SK-N-SH treated with all-trans-retinoic acid at 6 μM for 48 hours (cell line): ENCODE measurements at regions not wholly inside any gene's neighbourhood (a gene's known extent, or its start where the extent isn't known, plus 50 kb on each side); places are given as distances from the start of the nearest gene placed in this dataset.

Experiments used
- ATAC-seq: fragments of 200-7000 bp; cut with Tn5 transposase; 3 replicates; pipeline ENCODE4 v1.9.1; 2020; ENCODE audit warnings: mild to moderate bottlenecking, moderate library complexity
- ARNTL ChIP-seq: fragments of 450-650 bp; formaldehyde crosslinking; IDR thresholded peaks from 2 replicates; pipeline ENCODE4 v1.5.0; 2020; ENCODE audit warnings: low read depth, mild to moderate bottlenecking, moderate library complexity, borderline replicate concordance
- BACH2 ChIP-seq: fragments of 250-450 bp; sonication (Bioruptor Pico); IDR thresholded peaks from 2 replicates; pipeline ENCODE4 v1.9.0; 2021; ENCODE audit warnings: mild to moderate bottlenecking, borderline replicate concordance
- CREB5 ChIP-seq: fragments of 250-450 bp; sonication (Bioruptor Pico); IDR thresholded peaks from 2 replicates; pipeline ENCODE4 v1.5.1; 2020; ENCODE audit warnings: low read depth, mild to moderate bottlenecking, moderate library complexity
- CSDC2 ChIP-seq: fragments of 250-450 bp; sonication (Bioruptor Pico); IDR thresholded peaks from 2 replicates; pipeline ENCODE4 v1.5.0; 2020; ENCODE audit warnings: mild to moderate bottlenecking, moderate library complexity
- ESRRG ChIP-seq: fragments of 250-450 bp; sonication (Bioruptor Pico); IDR thresholded peaks from 2 replicates; pipeline ENCODE4 v1.6.1; 2021; ENCODE audit warnings: mild to moderate bottlenecking
- ISL1 ChIP-seq: fragments of 250-450 bp; sonication (Bioruptor Pico); IDR thresholded peaks from 2 replicates; pipeline ENCODE4 v2.1.2; 2022; ENCODE audit warnings: mild to moderate bottlenecking, moderate library complexity
- OSR1 ChIP-seq: fragments of 250-450 bp; sonication (Bioruptor Pico); IDR thresholded peaks from 2 replicates; pipeline ENCODE4 v1.8.0; 2022; ENCODE audit warnings: moderate library complexity, mild to moderate bottlenecking, inconsistent platforms
- PATZ1 ChIP-seq: fragments of 250-450 bp; sonication (Bioruptor Pico); IDR thresholded peaks from 2 replicates; pipeline ENCODE4 v1.8.0; 2020; ENCODE audit warnings: mild to moderate bottlenecking, moderate library complexity, borderline replicate concordance
- PPARA ChIP-seq: fragments of 250-450 bp; sonication (Bioruptor Pico); IDR thresholded peaks from 2 replicates; pipeline ENCODE4 v1.5.0; 2020; ENCODE audit warnings: mild to moderate bottlenecking, borderline replicate concordance
- RARB ChIP-seq: fragments of 250-450 bp; sonication (Bioruptor Pico); IDR thresholded peaks from 2 replicates; pipeline ENCODE4 v1.8.0; 2021; ENCODE audit warnings: mild to moderate bottlenecking, moderate library complexity
- SNAI2 ChIP-seq: fragments of 250-450 bp; sonication (Bioruptor Pico); IDR thresholded peaks from 2 replicates; pipeline ENCODE4 v1.5.0; 2020; ENCODE audit warnings: mild to moderate bottlenecking, moderate library complexity
- TCF4 ChIP-seq: fragments of 250-450 bp; sonication (Bioruptor Pico); IDR thresholded peaks from 2 replicates; pipeline ENCODE4 v1.8.0; 2021; ENCODE audit warnings: mild to moderate bottlenecking, moderate library complexity, borderline replicate concordance
- TOX ChIP-seq: fragments of 250-450 bp; sonication (Bioruptor Pico); IDR thresholded peaks from 2 replicates; pipeline ENCODE4 v1.8.0; 2021; ENCODE audit warnings: mild to moderate bottlenecking, moderate library complexity, borderline replicate concordance
- ZC3H10 ChIP-seq: fragments of 250-450 bp; sonication (Bioruptor Pico); IDR thresholded peaks from 2 replicates; pipeline ENCODE4 v1.5.1; 2021; ENCODE audit warnings: mild to moderate bottlenecking, moderate library complexity
- ZFP3 ChIP-seq: fragments of 250-450 bp; sonication (Bioruptor Pico); IDR thresholded peaks from 2 replicates; pipeline ENCODE4 v1.5.0; 2020; ENCODE audit warnings: mild to moderate bottlenecking, moderate library complexity
- ZFP30 ChIP-seq: fragments of 450-650 bp; formaldehyde crosslinking; IDR thresholded peaks from 2 replicates; pipeline ENCODE4 v1.5.0; 2022; ENCODE audit warnings: mild to moderate bottlenecking, moderate library complexity
- ZNF70 ChIP-seq: fragments of 450-650 bp; formaldehyde crosslinking; IDR thresholded peaks from 2 replicates; pipeline ENCODE4 v1.5.0; 2020; ENCODE audit warnings: mild to moderate bottlenecking, moderate library complexity
- ZNF8 ChIP-seq: fragments of 450-650 bp; formaldehyde crosslinking; IDR thresholded peaks from 2 replicates; pipeline ENCODE4 v1.5.0; 2020; ENCODE audit warnings: mild to moderate bottlenecking, moderate library complexity
- TF ChIP-seq, protein P1 (sequence below): fragments of 250-450 bp; sonication (Bioruptor Pico); IDR thresholded peaks from 2 replicates; pipeline ENCODE4 v1.8.0; 2021; ENCODE audit warnings: low read depth, mild to moderate bottlenecking, moderate library complexity, borderline replicate concordance
- TF ChIP-seq, protein P2 (sequence below): fragments of 250-450 bp; sonication (Bioruptor Pico); IDR thresholded peaks from 2 replicates; pipeline ENCODE4 v1.5.1; 2021; ENCODE audit warnings: mild to moderate bottlenecking, moderate library complexity
- TF ChIP-seq, protein P3 (sequence below): fragments of 250-450 bp; sonication (Bioruptor Pico); IDR thresholded peaks from 2 replicates; pipeline ENCODE4 v1.5.0; 2020; ENCODE audit warnings: mild to moderate bottlenecking, moderate library complexity

GRCh38 chr18:40371673-40372072 lies 1583.4 kb upstream of the PIK3C3 start:
- ATAC-seq = peak; percentile 40; the same call in 2 of the 3 replicates
- TF ChIP-seq PATZ1 (CRISPR knock-in tag) (no peak), RARB (CRISPR knock-in tag) (no peak), ZFP3 (CRISPR knock-in tag) (no peak), ZNF8 (no peak), TOX (CRISPR knock-in tag) (no peak), ARNTL (CRISPR knock-in tag) (no peak), CSDC2 (CRISPR knock-in tag) (no peak), OSR1 (CRISPR knock-in tag) (no peak), ZFP30 (no peak), TCF4 (CRISPR knock-in tag) (no peak), ESRRG (no peak), ISL1 (CRISPR knock-in tag) (no peak), SNAI2 (no peak), ZNF70 (CRISPR knock-in tag) (no peak), ZC3H10 (CRISPR knock-in tag) (no peak), BACH2 (CRISPR knock-in tag) (no peak), CREB5 (CRISPR knock-in tag) (no peak)
- TF ChIP-seq, protein P1, sequence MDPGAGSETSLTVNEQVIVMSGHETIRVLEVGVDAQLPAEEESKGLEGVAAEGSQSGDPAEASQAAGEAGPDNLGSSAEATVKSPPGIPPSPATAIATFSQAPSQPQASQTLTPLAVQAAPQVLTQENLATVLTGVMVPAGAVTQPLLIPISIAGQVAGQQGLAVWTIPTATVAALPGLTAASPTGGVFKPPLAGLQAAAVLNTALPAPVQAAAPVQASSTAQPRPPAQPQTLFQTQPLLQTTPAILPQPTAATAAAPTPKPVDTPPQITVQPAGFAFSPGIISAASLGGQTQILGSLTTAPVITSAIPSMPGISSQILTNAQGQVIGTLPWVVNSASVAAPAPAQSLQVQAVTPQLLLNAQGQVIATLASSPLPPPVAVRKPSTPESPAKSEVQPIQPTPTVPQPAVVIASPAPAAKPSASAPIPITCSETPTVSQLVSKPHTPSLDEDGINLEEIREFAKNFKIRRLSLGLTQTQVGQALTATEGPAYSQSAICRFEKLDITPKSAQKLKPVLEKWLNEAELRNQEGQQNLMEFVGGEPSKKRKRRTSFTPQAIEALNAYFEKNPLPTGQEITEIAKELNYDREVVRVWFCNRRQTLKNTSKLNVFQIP (CRISPR knock-in tag) = no peak
- TF ChIP-seq, protein P2, sequence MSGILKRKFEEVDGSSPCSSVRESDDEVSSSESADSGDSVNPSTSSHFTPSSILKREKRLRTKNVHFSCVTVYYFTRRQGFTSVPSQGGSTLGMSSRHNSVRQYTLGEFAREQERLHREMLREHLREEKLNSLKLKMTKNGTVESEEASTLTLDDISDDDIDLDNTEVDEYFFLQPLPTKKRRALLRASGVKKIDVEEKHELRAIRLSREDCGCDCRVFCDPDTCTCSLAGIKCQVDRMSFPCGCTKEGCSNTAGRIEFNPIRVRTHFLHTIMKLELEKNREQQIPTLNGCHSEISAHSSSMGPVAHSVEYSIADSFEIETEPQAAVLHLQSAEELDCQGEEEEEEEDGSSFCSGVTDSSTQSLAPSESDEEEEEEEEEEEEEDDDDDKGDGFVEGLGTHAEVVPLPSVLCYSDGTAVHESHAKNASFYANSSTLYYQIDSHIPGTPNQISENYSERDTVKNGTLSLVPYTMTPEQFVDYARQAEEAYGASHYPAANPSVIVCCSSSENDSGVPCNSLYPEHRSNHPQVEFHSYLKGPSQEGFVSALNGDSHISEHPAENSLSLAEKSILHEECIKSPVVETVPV = no peak
- TF ChIP-seq, protein P3, sequence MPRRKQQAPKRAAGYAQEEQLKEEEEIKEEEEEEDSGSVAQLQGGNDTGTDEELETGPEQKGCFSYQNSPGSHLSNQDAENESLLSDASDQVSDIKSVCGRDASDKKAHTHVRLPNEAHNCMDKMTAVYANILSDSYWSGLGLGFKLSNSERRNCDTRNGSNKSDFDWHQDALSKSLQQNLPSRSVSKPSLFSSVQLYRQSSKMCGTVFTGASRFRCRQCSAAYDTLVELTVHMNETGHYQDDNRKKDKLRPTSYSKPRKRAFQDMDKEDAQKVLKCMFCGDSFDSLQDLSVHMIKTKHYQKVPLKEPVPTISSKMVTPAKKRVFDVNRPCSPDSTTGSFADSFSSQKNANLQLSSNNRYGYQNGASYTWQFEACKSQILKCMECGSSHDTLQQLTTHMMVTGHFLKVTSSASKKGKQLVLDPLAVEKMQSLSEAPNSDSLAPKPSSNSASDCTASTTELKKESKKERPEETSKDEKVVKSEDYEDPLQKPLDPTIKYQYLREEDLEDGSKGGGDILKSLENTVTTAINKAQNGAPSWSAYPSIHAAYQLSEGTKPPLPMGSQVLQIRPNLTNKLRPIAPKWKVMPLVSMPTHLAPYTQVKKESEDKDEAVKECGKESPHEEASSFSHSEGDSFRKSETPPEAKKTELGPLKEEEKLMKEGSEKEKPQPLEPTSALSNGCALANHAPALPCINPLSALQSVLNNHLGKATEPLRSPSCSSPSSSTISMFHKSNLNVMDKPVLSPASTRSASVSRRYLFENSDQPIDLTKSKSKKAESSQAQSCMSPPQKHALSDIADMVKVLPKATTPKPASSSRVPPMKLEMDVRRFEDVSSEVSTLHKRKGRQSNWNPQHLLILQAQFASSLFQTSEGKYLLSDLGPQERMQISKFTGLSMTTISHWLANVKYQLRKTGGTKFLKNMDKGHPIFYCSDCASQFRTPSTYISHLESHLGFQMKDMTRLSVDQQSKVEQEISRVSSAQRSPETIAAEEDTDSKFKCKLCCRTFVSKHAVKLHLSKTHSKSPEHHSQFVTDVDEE = no peak

DNA sequence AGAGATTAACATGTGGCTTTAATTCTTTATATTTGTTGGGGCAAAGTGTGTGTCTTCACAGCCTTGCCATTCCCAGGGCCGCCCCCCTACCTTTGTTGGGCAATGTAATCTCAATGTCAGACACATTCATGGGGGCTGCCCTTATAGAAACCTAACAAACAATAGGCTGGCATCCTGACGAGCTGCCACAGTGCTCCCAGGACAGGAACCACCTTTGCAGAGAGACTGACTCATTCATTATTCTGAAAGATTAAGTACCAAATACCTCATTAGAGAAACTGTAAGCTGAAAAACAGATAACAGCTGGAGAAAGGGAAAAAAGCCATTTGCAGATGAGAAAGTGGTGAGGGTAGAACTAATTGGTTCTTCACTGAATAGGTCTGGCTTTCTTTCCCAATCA lies 1587.5 kb upstream of the PIK3C3 start:
- ATAC-seq = no peak
- no peak for TF ChIP-seq ISL1 (CRISPR knock-in tag)
- no peak for TF ChIP-seq ZFP30
- no peak for TF ChIP-seq CSDC2 (CRISPR knock-in tag)
- TF ChIP-seq ZNF8 = no peak
- no peak for TF ChIP-seq TCF4 (CRISPR knock-in tag)
- TF ChIP-seq TOX (CRISPR knock-in tag) = no peak
- TF ChIP-seq, protein P1 (CRISPR knock-in tag) = no peak
- TF ChIP-seq, protein P2 = no peak
- no peak for TF ChIP-seq CREB5 (CRISPR knock-in tag)
- no peak for TF ChIP-seq ZC3H10 (CRISPR knock-in tag)
- no peak for TF ChIP-seq ZNF70 (CRISPR knock-in tag)
- no peak for TF ChIP-seq PPARA (CRISPR knock-in tag)
- TF ChIP-seq ESRRG = no peak
- TF ChIP-seq RARB (CRISPR knock-in tag) = no peak
- TF ChIP-seq SNAI2 = no peak
- TF ChIP-seq ARNTL (CRISPR knock-in tag) = no peak
- TF ChIP-seq, protein P3 = no peak
- TF ChIP-seq OSR1 (CRISPR knock-in tag) = no peak
